ENCODE measurements at regions not wholly inside any gene's neighbourhood (a gene's known extent, or its start where the extent isn't known, plus 50 kb on each side); places are given as distances from the start of the nearest gene placed in this dataset.
A peak's percentile ranks its signal among the peaks of the same experiment; 100 is the strongest.

GRCh38 chr11:135075740-135076139 is 663.7 kb upstream of the B3GAT1 start:
- no peak for DNase-seq

DNA sequence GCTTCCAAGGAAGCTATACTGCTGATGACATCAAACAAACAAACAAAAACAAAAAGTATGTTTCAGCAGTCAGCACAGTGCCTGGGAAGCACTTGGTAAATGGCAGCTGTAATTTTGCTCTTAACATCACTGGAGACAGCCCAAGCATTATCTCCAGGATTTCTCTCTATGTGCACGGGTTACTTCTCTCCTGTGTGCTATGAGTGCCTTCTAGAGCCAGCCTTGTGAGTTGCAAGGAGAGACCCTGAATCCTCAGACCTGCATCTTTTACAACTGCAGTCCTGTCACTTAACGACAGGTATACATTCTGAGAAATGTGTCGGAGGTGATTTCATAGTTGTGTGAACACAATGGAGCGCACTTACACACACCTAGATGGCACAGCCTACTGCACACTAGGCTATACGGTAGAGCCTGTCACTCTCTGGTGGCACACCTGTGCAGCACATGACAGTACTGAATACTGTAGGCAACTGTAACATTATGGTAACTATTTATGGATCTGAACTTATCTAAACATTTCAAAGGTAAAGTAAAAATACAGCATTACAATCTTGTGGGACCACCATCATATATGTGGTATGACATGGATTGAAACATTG is 662.5 kb upstream of the B3GAT1 start:
- no peak for DNase-seq

DNA sequence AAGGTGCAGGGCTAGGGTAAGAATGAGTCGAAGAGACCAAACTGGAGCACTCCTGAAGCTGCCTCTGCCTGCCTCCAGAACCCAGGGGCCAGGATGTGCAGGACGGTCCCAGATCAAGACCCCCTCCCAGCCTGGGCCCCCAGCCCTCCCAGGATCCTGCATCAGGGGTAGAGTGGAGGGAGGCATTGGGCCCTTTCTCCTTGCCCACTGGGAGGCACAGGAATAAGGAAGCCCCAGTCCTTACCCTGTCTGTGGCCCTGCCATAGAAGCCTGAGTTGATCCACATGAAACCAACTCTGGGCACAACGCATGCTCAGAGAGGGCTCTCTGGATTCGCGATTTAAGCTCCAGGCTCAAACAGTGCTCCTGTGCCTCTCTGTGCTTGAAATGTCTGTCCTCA is 661.8 kb upstream of the B3GAT1 start:
- no peak for DNase-seq

DNA sequence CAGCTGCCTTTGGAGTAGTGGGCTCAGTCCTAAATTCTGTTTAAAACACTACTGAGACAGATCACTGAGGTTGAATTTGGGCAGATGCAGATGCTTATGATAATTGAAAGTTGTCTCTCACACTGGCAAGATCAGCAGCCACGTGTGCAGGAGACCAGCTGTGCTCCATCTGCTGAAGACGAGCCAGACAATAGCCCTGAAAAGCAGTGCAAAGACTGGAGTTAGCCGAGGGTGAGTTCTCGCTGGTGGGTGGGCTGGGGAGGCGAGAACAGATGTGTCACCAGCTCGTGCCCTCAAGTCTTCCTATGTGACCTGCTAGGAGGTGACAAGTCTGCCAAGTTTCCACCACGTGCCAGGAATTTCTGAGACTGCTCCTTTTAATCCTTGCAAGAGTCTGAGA is 661.3 kb upstream of the B3GAT1 start:
- DNase-seq, result no peak

DNA sequence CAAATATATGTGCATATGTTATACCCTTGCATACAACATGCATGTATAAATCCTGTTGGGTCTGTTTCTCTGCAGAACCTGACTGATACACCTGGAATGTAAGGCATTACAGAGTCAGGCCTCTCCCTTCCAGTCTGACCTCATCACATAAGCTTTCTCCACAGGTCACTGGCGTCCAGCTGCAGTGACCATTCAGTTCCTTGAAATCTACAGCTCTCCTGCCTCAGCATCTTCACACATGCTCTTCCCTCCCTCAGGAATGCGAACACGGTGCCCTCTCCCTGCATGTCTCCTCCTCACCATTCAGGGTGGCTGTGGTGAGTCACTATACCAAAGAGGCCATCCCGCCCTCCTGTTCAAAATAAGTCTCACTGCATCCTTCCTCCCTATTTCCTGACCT is 657.8 kb upstream of the B3GAT1 start:
- DNase-seq, result no peak

DNA sequence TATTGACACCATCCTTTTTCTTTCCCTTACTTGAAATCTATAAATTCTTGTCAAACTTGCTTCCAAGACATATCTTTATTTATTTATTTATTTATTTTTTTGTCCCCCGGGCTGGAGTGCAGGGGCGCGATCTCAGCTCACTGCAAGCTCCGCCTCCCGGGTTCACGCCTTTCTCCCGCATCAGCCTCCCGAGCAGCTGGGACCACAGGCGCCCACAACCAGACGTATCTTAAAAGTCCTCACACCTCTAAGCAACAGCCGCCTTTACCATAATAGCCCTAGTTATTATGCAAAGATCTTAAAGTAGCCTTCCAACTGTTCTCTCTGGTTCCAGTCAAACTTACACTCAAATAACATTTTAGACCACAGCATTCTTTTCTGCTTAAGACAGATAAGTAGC is 657.0 kb upstream of the B3GAT1 start:
- DNase-seq, result no peak

DNA sequence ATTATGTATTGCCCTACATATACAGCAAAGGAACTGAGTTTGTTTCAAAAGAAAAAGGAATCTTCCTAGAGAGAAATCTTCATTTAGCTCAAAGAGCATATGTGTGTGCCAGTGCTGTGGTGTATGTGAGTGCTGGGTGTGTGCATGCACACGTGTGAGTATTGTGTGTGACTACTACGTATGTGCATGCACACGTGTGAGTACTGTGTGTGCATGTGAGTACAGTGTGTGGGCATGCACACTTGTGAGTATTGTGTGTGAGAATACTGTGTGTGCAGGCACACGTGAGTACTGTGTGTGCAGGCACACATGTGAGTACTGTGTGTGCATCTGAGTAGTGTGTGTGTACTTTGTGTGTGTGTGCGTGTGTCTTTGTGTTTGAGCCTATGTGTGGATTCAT is 651.0 kb upstream of the B3GAT1 start:
- no peak for DNase-seq

DNA sequence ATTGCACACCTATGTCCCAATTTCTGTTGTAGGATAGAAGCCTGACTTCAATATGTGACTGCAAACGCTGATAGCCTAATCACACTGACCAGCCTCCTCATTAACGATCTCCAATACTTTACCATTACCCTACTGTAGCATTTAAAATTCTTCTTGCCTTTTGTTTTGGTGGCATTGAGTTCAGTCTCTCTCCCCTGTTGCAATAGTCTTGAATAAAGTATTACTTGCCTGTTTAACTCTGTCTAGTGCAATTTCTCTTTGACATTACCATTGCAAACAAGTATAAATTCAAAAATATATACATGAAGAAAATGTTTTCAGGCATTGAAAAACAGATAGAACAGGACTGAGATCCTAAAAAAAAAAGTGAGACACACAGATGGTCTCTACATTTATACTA is 649.1 kb upstream of the B3GAT1 start:
- no peak for DNase-seq

DNA sequence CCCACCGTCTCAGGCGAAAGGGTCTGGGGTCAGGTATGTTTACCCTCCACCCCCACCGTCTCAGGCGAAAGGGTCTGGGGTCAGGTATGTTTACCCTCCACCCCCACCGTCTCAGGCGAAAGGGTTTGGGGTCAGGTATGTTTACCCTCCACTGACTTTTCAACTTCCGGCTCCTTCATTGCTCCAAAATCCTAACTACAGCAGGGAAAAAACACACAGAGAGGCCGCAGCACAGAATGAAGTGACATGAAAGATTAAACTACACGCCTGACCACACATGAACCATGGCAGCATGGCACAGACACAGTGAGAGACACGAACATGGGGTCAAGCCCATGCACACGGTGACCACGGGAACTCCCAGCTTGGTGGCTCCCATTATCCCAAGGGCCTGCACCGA is 634.9 kb upstream of the B3GAT1 start:
- DNase-seq, result no peak

GRCh38 chr11:135046556-135046955 is 634.5 kb upstream of the B3GAT1 start:
- no peak for DNase-seq

GRCh38 chr11:135043434-135043833 is 631.4 kb upstream of the B3GAT1 start:
- DNase-seq, result no peak

DNA sequence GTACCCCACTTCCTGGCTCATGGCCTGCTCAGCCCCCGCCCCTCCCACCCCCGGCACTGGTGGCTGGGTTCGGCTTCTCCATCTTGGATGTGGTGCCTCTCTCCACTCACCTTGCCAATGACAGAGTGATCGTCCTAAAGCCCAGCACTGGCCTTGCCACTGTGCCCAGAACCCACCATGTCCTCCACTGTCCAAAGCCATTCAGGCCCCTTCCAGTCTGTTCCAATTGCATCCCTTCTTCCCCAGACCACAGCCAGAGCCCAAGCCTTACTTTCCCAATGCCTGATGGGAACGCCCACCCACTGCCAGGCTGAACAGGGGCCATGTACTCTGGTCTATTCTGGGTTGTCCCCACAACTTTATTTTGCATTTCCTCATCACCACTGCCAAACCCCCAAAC is 625.8 kb upstream of the B3GAT1 start:
- DNase-seq, result no peak

GRCh38 chr11:135036488-135037297 is 624.7 kb upstream of the B3GAT1 start:
- no peak for DNase-seq

DNA sequence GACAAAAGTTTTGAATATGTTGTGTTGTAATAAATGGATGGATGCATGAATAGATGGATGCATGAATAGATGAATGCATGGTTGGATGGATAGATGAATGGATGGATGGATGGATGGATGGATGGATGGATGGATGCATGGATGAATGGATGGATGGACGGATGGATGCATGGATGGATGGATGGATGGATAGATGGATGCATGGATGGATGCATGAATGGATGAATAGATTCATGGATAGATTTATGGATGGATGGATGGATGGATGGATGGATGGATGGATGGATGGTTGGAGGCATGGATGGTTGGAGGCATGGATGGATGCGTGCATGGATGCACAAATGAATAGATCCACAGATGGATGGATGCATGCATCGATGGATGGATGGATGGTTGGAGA is 623.2 kb upstream of the B3GAT1 start:
- DNase-seq, result no peak

GRCh38 chr11:135033540-135033939 is 621.5 kb upstream of the B3GAT1 start:
- DNase-seq, result peak; percentile 6 to 15

DNA sequence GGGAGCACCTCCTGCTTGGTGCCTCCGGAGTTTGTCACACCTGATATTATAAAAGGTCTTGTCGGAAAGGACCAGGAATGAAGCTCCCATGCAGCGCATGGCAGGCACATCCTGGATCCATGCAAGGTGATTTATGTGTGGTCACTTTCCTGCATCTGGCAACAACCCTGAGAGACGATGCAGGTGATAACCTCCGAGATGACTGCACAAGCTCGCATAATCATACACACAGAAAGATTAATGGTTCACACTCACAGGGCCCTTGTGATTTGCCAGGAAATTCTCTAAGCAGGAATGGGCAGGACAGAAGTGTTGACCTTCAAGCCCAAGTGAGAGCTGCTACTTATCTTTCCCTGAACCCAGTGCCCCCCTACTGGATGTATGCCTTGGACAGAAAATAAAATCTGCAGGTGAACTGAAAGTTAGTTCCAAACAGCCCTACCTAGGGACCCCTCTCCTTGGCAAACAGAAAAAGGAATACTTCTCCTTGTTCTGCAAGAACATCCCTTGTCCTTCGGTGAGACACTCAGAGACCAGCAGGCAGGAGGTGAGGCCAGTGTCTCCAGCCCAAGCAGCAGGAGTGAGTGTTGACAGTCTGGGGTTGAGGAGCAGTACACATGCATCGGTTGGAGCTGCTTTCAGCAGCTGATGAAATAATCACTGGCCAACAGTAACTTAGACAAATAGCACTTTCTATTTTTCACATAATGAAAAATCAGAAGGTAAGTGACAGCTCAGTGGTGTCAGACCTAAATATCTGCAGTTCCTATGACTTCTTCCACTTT is 619.4 kb upstream of the B3GAT1 start:
- DNase-seq, result no peak

GRCh38 chr11:135027461-135027860 is 615.4 kb upstream of the B3GAT1 start:
- peak; percentile 56 to 64 for DNase-seq

DNA sequence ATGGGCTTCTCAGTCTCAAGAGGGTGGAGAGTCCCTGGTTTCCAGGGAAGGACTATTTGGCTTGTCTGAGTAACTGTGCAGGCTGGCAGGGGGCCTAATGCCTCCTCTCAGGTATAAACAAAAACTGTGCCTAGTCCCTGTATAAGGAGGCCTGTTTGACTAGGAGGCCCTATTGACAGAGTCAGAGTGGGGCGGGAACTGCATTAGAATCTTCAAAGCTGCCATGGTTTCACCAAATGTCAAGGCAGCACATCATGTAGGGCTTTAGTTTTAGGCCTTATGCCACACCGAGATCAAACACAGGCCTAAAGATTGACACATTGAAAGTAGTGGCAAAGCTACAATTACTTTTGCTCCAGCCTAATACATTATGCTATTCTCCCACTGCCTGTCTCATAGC is 611.5 kb upstream of the B3GAT1 start:
- DNase-seq, result no peak

GRCh38 chr11:135022454-135022853 is 610.4 kb upstream of the B3GAT1 start:
- DNase-seq, result no peak

DNA sequence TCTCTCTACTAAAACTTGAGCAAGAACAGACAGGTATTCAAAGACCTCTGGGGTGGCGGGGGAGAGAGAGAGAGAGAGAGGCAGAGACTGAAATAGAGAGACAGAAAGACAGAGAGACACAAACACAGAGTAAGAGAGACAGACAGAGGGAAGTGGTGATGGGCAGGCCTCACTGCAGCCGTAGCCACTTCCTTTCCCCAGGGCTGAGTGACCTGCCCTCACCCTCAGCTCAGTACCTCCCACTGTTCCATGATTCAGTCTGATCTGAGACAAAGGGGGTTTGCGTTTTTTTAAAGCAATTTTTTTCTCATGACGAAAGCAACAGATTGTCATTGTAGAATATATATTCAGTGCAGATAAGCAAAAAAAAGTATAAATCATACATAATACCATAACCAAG is 607.9 kb upstream of the B3GAT1 start:
- no peak for DNase-seq

GRCh38 chr11:135019343-135019871 is 607.4 kb upstream of the B3GAT1 start:
- no peak for DNase-seq

DNA sequence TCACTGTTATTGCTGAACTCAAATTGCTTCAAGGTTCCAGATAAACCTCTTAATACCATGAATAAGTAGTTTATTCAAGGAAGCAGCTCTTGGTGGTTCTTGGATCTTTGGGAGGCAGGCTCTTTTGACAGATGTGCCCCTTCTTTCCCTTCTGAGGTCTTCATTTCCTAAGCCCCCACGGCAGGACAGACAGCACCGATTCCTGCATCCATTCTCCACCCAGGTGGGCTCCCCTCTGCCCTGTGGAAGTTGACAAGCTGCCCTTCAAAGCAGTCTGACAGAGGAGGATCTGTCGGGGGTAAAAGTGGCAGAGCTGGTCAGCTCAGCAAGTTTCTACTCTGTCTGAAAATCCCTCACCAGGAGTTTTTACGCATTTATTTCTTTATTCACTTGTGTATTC is 605.3 kb upstream of the B3GAT1 start:
- no peak for DNase-seq

DNA sequence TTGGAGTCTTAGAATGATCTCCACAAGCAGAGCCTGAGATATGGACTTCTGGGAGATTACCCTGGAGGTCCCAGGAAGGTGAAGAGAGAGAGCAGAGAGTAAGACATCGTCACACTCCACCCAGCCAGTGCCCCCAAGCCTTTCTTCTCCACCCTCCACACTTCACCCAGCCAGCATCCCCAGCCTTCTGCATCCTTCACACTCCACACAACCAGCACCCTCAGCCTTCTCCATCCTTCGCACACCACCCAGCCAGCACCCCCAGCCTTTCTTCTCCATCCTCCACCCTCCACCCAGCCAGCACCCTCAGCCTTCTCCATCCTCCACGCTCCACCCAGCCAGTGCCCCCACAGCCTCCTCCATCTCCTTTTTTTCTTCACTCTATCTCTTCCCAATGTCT is 603.9 kb upstream of the B3GAT1 start:
- DNase-seq, result no peak
